K562 (cell line): ENCODE measurements at regions not wholly inside any gene's neighbourhood (a gene's known extent, or its start where the extent isn't known, plus 50 kb on each side); places are given as distances from the start of the nearest gene placed in this dataset.

ENCODE experiments used
- ATAC-seq: fragments of 200-7000 bp; cut with Tn5 transposase; 3 replicates; pipeline ENCODE4 v1.9.1; 2020; ENCODE audit warnings: moderate library complexity
- BruUV-seq: library from RNA; stranded (reverse); fragments of 400-500 nt; replicated peaks from 2 replicates; lab custom pipeline; 2021; lab: Mats Ljungman, UMichigan
- CTCF ChIA-PET: fragments of 300-600 bp; formaldehyde crosslinking; extraction: SDS; loops from one replicate; lab custom pipeline; 2021; ENCODE audit warnings: low intra/inter-chr PET ratio; lab: Yijun Ruan, JAX
- POLR2A ChIA-PET: fragments of 300-600, 350-650 bp; sonication (Branson Sonifier 250); formaldehyde crosslinking; extraction: SDS; loops from one replicate; lab custom pipeline; 2021; ENCODE audit warnings: antibody characterized with exemption, inconsistent platforms; lab: Yijun Ruan, JAX
- DNase-seq, 4 experiments: peaks; one replicate each; pipeline versions ENCODE4 v3.0.0 to v3.0.0-alpha.2; 2011 to 2018; ENCODE audit warnings: low spot score in 3 of 4, mixed read lengths in 3 of 4; ENCODE audit errors: extremely low read depth in 1 of 4
- FAIRE-seq: peaks from 2 replicates; lab custom pipeline; 2011; peaks lifted over from hg19 to GRCh38; lab: Jason Lieb, UNC
- H2AFZ ChIP-seq: 2 replicates; pipeline ENCODE4 v1.6.0; 2011; ENCODE audit warnings: low read depth, low read length, control low read depth, inconsistent platforms
- H3K27ac ChIP-seq: fragments of 200-600 bp; 3 replicates; pipeline ENCODE4 v1.8.0; 2011; ENCODE audit warnings: low read depth, mild to moderate bottlenecking, control low read depth, inconsistent platforms, low read length, moderate library complexity, mixed read lengths; ENCODE audit errors: extremely low read depth
- H3K27me3 ChIP-seq, 2 experiments: fragments of 300-600 bp in 1 of 2; 2 replicates in 1 of 2; 3 replicates in 1 of 2; pipeline versions ENCODE4 v1.6.0 to v1.8.0; 2011; ENCODE audit warnings: inconsistent platforms in 2 of 2, low read length in 2 of 2, mild to moderate bottlenecking in 1 of 2, mixed read lengths in 1 of 2, moderate library complexity in 1 of 2; ENCODE audit not compliant: control insufficient read depth in 2 of 2, insufficient read depth in 2 of 2
- H3K36me3 ChIP-seq: fragments of 300-600 bp; 3 replicates; pipeline ENCODE4 v1.8.0; 2011; ENCODE audit warnings: mild to moderate bottlenecking, low read length, inconsistent platforms; ENCODE audit not compliant: control insufficient read depth, insufficient read depth
- H3K4me1 ChIP-seq, 2 experiments: fragments of 200-600 bp in 1 of 2; replicated peaks in 1 of 2; 2 replicates in 1 of 2; 3 replicates in 1 of 2; pipeline versions ENCODE4 v1.5.1 to v1.8.0; 2011; ENCODE audit warnings: inconsistent platforms in 2 of 2, low read length in 2 of 2, mild to moderate bottlenecking in 1 of 2, mixed read lengths in 1 of 2, moderate library complexity in 1 of 2; ENCODE audit not compliant: control insufficient read depth in 2 of 2, insufficient read depth in 2 of 2
- H3K4me2 ChIP-seq: 2 replicates; pipeline ENCODE4 v1.6.1; 2011; ENCODE audit warnings: low read length, control low read depth, inconsistent platforms, mixed read lengths; ENCODE audit not compliant: insufficient read depth
- H3K4me3 ChIP-seq: fragments of 200-600 bp; sonication (generic), shearing (Covaris generic); 2 replicates; pipeline ENCODE4 v1.5.1; 2016; ENCODE audit warnings: control low read depth, inconsistent platforms
- H3K79me2 ChIP-seq: fragments of 200-600 bp; 3 replicates; pipeline ENCODE4 v1.8.0; 2011; ENCODE audit warnings: low read length, inconsistent platforms; ENCODE audit not compliant: control insufficient read depth, insufficient read depth
- H3K9ac ChIP-seq, 2 experiments: 2 replicates each; pipeline versions ENCODE4 v1.6.0 to v1.6.1; 2011; ENCODE audit warnings: low read depth in 2 of 2, low read length in 2 of 2, control low read depth in 1 of 2, inconsistent platforms in 1 of 2, mild to moderate bottlenecking in 1 of 2, mixed read lengths in 1 of 2; ENCODE audit not compliant: insufficient read depth in 1 of 2
- H3K9me1 ChIP-seq: one replicate; pipeline ENCODE4 v1.6.0; 2011; ENCODE audit warnings: inconsistent platforms, mild to moderate bottlenecking, low read length, moderate library complexity; ENCODE audit not compliant: control insufficient read depth, insufficient read depth
- H3K9me3 ChIP-seq: replicated peaks from 2 replicates; pipeline ENCODE4 v1.5.1; 2011; ENCODE audit warnings: low read depth, low read length, inconsistent platforms; ENCODE audit not compliant: control insufficient read depth, insufficient read depth
- H4K20me1 ChIP-seq: replicated peaks from 2 replicates; pipeline ENCODE4 v1.6.1; 2011; ENCODE audit warnings: low read length, inconsistent platforms, mixed read lengths; ENCODE audit not compliant: control insufficient read depth, insufficient read depth
- BRF2 ChIP-seq: IDR thresholded peaks from 3 replicates; pipeline ENCODE4 v1.6.1; 2011; ENCODE audit warnings: borderline replicate concordance, mild to moderate bottlenecking; ENCODE audit not compliant: insufficient read length, insufficient read depth
- E2F8 ChIP-seq: fragments of 450-650 bp; IDR thresholded peaks from 2 replicates; pipeline ENCODE4 v1.7.1; 2018; ENCODE audit warnings: mild to moderate bottlenecking, low read depth; ENCODE audit not compliant: partially characterized antibody
- EP300 ChIP-seq: IDR thresholded peaks from 2 replicates; pipeline ENCODE4 v1.6.1; 2012; ENCODE audit warnings: low read length, improper control_type of control experiment
- HDAC2 ChIP-seq: fragments of 450-650 bp; IDR thresholded peaks from 2 replicates; pipeline ENCODE4 v1.6.1; 2016; ENCODE audit warnings: mild to moderate bottlenecking
- HMBOX1 ChIP-seq: sonication (generic); IDR thresholded peaks from 2 replicates; pipeline ENCODE4 v1.6.1; 2016
- KDM1A ChIP-seq, 2 experiments: fragments of 450-650 bp; IDR thresholded peaks; 2 replicates each; pipeline ENCODE4 v1.6.1; 2016; ENCODE audit warnings: mild to moderate bottlenecking in 2 of 2
- KDM2B ChIP-seq: fragments of 250-450 bp; sonication (Bioruptor Pico); IDR thresholded peaks from 2 replicates; pipeline ENCODE4 v1.8.0; 2021; ENCODE audit warnings: mild to moderate bottlenecking, moderate library complexity
- NR2C1 ChIP-seq, 2 experiments: fragments of 450-650 bp; IDR thresholded peaks; 2 replicates each; pipeline ENCODE4 v1.6.1; 2017; ENCODE audit warnings: mild to moderate bottlenecking in 2 of 2, antibody characterized with exemption in 1 of 2, inconsistent platforms in 1 of 2, missing compliant biosample characterization in 1 of 2, missing genetic modification characterization in 1 of 2
- PHF21A ChIP-seq: fragments of 450-650 bp; IDR thresholded peaks from 2 replicates; pipeline ENCODE4 v1.6.1; 2017; ENCODE audit warnings: low read depth, borderline replicate concordance
- PTTG1 ChIP-seq: fragments of 450-650 bp; IDR thresholded peaks from 2 replicates; pipeline ENCODE4 v1.6.1; 2016; ENCODE audit warnings: low read depth, mild to moderate bottlenecking, missing genetic modification characterization, missing compliant biosample characterization
- SIN3A ChIP-seq, 2 experiments: fragments of 150-350 bp in 1 of 2; IDR thresholded peaks; 2 replicates each; pipeline ENCODE4 v1.6.1; 2011 to 2016; ENCODE audit warnings: borderline replicate concordance in 2 of 2, low read depth in 2 of 2, low read length in 2 of 2, mild to moderate bottlenecking in 2 of 2, moderate library complexity in 2 of 2; ENCODE audit not compliant: control insufficient read depth in 1 of 2
- TEAD4 ChIP-seq, 2 experiments: sonication (generic) in 1 of 2; formaldehyde crosslinking in 1 of 2; IDR thresholded peaks; 2 replicates each; pipeline versions ENCODE4 v1.6.1 to v1.8.0; 2012 to 2022; ENCODE audit warnings: borderline replicate concordance in 1 of 2, inconsistent platforms in 1 of 2, low read length in 1 of 2, mild to moderate bottlenecking in 1 of 2, missing genetic modification reagents in 1 of 2
- THAP7 ChIP-seq: fragments of 250-450 bp; sonication (Bioruptor Pico); IDR thresholded peaks from 2 replicates; pipeline ENCODE4 v1.5.0; 2021
- ZC3H4 ChIP-seq: sonication (generic); formaldehyde crosslinking; IDR thresholded peaks from 2 replicates; pipeline ENCODE4 v1.9.0; 2021; ENCODE audit warnings: missing genetic modification reagents, borderline replicate concordance
- ZNF165 ChIP-seq: fragments of 250-450 bp; sonication (Bioruptor Pico); IDR thresholded peaks from 2 replicates; pipeline ENCODE4 v1.4.0; 2020; ENCODE audit warnings: borderline replicate concordance
- ZNF282 ChIP-seq: sonication (generic); formaldehyde crosslinking; IDR thresholded peaks from 2 replicates; pipeline ENCODE4 v1.8.1; 2023; ENCODE audit warnings: missing genetic modification reagents
- ZNF551 ChIP-seq: fragments of 250-450 bp; sonication (Bioruptor Pico); IDR thresholded peaks from 2 replicates; pipeline ENCODE4 v1.5.0; 2021; ENCODE audit warnings: mild to moderate bottlenecking, moderate library complexity
- WGBS: fragments of 100-300 bp; shearing (Covaris generic); methylation state at CpG from one replicate; pipeline ENCODE4 v1.1.6; 2016; ENCODE audit warnings: low coverage, mixed read lengths; ENCODE audit not compliant: insufficient coverage; ENCODE audit errors: missing lambda C conversion rate; 5-methylcytosine and 5-hydroxymethylcytosine counted together
- in situ Hi-C: fragments of 300-500 bp; cut with MboI; formaldehyde crosslinking; loops from 4 replicates; pipeline ENCODE4 v1.15.0; 2018; ENCODE audit warnings: inconsistent platforms, mixed read lengths
- intact Hi-C: fragments of 100-400 bp; cut with micrococcal nuclease; formaldehyde crosslinking; loops from 2 replicates; pipeline ENCODE4 v1.14.2; 2022

- H2AFZ ChIP-seq = peak overlapping the region; percentile 53; the same call in 1 of the 2 replicates
- no peaks in the 10 kb centered on the region for H3K9me1 ChIP-seq
- ChIA-PET CTCF (no interaction called here), POLR2A (interaction anchor here (0.7 to 1.0 kb wide), 2 partner anchors 18 to 277 kb away, joined by 3 read pairs; no protein-coding TSS in a partner anchor)
- WGBS = 32% methylated on average over 6 of the region's 7 CpGs
- H3K4me3 ChIP-seq = no peak overlapping the region
- H3K9me3 ChIP-seq = no peaks in the 10 kb centered on the region
- H3K27ac ChIP-seq = no peak overlapping the region
- no peak overlapping the region for H3K4me2 ChIP-seq
- intact Hi-C loops = no loop called here
- no TSS peak for BruUV-seq
- ATAC-seq (peak; percentile 32), FAIRE-seq (no peak), DNase-seq (no peak)
- peaks cover 7 to 17% of the 10 kb centered on the region in 2 experiments; a peak in 4 of 5 replicates for H3K4me1 ChIP-seq
- H3K9ac ChIP-seq = peak overlapping the region in 1 of 2 experiments; percentile 37; a peak in 1 of 4 replicates
- H3K79me2 ChIP-seq = no peaks in the 10 kb centered on the region
- no peaks in the 10 kb centered on the region for H3K27me3 ChIP-seq
- no peaks in the 10 kb centered on the region for H3K36me3 ChIP-seq
- H4K20me1 ChIP-seq = no peaks in the 10 kb centered on the region
- in situ Hi-C loops = no loop called here
- TF ChIP-seq KDM2B (CRISPR knock-in tag) (no peak), THAP7 (CRISPR knock-in tag) (no peak), KDM1A (IDR thresholded peaks at IDR 0.05) (no peak), E2F8 (no peak), HMBOX1 (no peak), PTTG1 (no peak), ZNF282 (CRISPR knock-in tag) (no peak), ZC3H4 (CRISPR knock-in tag) (no peak), PHF21A (no peak), NR2C1 (IDR thresholded peaks at IDR 0.05) (no peak), NR2C1 (tag; IDR thresholded peaks at IDR 0.05) (no peak), ZNF551 (no peak), TEAD4 (IDR thresholded peaks at IDR 0.05; ENCODE audit: low read length) (no peak), TEAD4 (CRISPR knock-in tag; IDR thresholded peaks at IDR 0.05; ENCODE audit: borderline replicate concordance) (no peak), BRF2 (no peak), HDAC2 (no peak), SIN3A (IDR thresholded peaks at IDR 0.05; ENCODE audit: borderline replicate concordance in 2 of 2, control insufficient read depth in 1 of 2, low read depth in 2 of 2, low read length in 2 of 2) (no peak), ZNF165 (no peak), EP300 (no peak)
Observed at GRCh38 chr11:44506375-44507016, 59.0 kb upstream of the CD82 start.
